Keratinocyte (primary cell): ENCODE measurements at regions not wholly inside any gene's neighbourhood (a gene's known extent, or its start where the extent isn't known, plus 50 kb on each side); places are given as distances from the start of the nearest gene placed in this dataset.

Experiments
- DNase-seq: peaks from one replicate; pipeline ENCODE4 v3.0.0-alpha.2; 2011; ENCODE audit warnings: low read depth, missing footprints, low spot score
- FAIRE-seq: peaks from 2 replicates; lab custom pipeline; 2011; peaks lifted over from hg19 to GRCh38; lab: Jason Lieb, UNC
- H2AFZ ChIP-seq: 2 replicates; pipeline ENCODE4 v1.6.0; 2012; ENCODE audit warnings: low read length, control low read depth, inconsistent platforms; ENCODE audit not compliant: control insufficient read depth
- H3K27ac ChIP-seq: 2 replicates; pipeline ENCODE4 v1.5.1; 2011; ENCODE audit warnings: low read length; ENCODE audit not compliant: control insufficient read depth, insufficient read depth
- H3K27me3 ChIP-seq: 3 replicates; pipeline ENCODE4 v1.6.0; 2011; ENCODE audit warnings: low read length; ENCODE audit not compliant: control insufficient read depth, insufficient read depth; ENCODE audit errors: extremely low read depth
- H3K36me3 ChIP-seq, 2 experiments: 2 replicates in 1 of 2; 3 replicates in 1 of 2; pipeline ENCODE4 v1.5.1; 2011; ENCODE audit warnings: low read length in 2 of 2, mild to moderate bottlenecking in 1 of 2; ENCODE audit not compliant: control insufficient read depth in 2 of 2, insufficient read depth in 2 of 2; ENCODE audit errors: extremely low read depth in 1 of 2
- H3K4me1 ChIP-seq: 3 replicates; pipeline ENCODE4 v1.5.1; 2011; ENCODE audit warnings: low read length; ENCODE audit not compliant: control insufficient read depth, insufficient read depth; ENCODE audit errors: extremely low read depth
- H3K4me2 ChIP-seq: 3 replicates; pipeline ENCODE4 v1.6.0; 2011; ENCODE audit warnings: low read depth, low read length; ENCODE audit not compliant: control insufficient read depth, insufficient read depth; ENCODE audit errors: extremely low read depth
- H3K4me3 ChIP-seq, 3 experiments: fragments of 200-600 bp in 1 of 3; sonication (generic) in 1 of 3; 2 replicates in 2 of 3; 3 replicates in 1 of 3; pipeline ENCODE4 v1.5.1; 2011 to 2016; ENCODE audit warnings: low read length in 3 of 3, mild to moderate bottlenecking in 3 of 3, control low read depth in 2 of 3, inconsistent platforms in 1 of 3, low read depth in 1 of 3, mixed read lengths in 1 of 3, mixed run types in 1 of 3, moderate library complexity in 1 of 3; ENCODE audit not compliant: control insufficient read depth in 2 of 3, insufficient read depth in 2 of 3; ENCODE audit errors: extremely low read depth in 1 of 3
- H3K79me2 ChIP-seq: 2 replicates; pipeline ENCODE4 v1.6.0; 2012; ENCODE audit warnings: low read length; ENCODE audit not compliant: control insufficient read depth, insufficient read depth
- H3K9ac ChIP-seq: 3 replicates; pipeline ENCODE4 v1.6.0; 2011; ENCODE audit warnings: low read length; ENCODE audit not compliant: control insufficient read depth, insufficient read depth; ENCODE audit errors: extremely low read depth
- H3K9me1 ChIP-seq: 3 replicates; pipeline ENCODE4 v1.6.0; 2011; ENCODE audit warnings: low read length; ENCODE audit not compliant: control insufficient read depth, insufficient read depth; ENCODE audit errors: extremely low read depth
- H3K9me3 ChIP-seq: 2 replicates; pipeline ENCODE4 v1.5.1; 2012; ENCODE audit warnings: low read depth, low read length; ENCODE audit not compliant: control insufficient read depth
- H4K20me1 ChIP-seq: 3 replicates; pipeline ENCODE4 v1.6.0; 2011; ENCODE audit warnings: low read length; ENCODE audit not compliant: control insufficient read depth, insufficient read depth; ENCODE audit errors: extremely low read depth
- EZH2 ChIP-seq: IDR thresholded peaks from one replicate; pipeline ENCODE4 v1.6.1; 2012; ENCODE audit warnings: inconsistent platforms, mild to moderate bottlenecking, low read length, moderate library complexity
- dilution Hi-C: fragments of 300-500 bp; cut with MboI; formaldehyde crosslinking; loops from one replicate; pipeline ENCODE4 v1.7.0; 2020; ENCODE audit warnings: low sequenced_read_pairs; ENCODE audit not compliant: extremely low pct_ligation_motif_present
- TF ChIP-seq, protein P1 (sequence below), 3 experiments: IDR thresholded peaks in 1 of 3; conservative IDR thresholded peaks in 1 of 3; optimal IDR thresholded peaks in 1 of 3; 2 replicates in 2 of 3; 3 replicates in 1 of 3; pipeline versions ENCODE3 to v1.5.1; 2011; ENCODE audit warnings: low read length in 3 of 3, mild to moderate bottlenecking in 3 of 3, moderate library complexity in 2 of 3, control low read depth in 1 of 3, inconsistent platforms in 1 of 3; ENCODE audit not compliant: insufficient read depth in 2 of 3; ENCODE audit errors: extremely low read depth in 1 of 3

DNA sequence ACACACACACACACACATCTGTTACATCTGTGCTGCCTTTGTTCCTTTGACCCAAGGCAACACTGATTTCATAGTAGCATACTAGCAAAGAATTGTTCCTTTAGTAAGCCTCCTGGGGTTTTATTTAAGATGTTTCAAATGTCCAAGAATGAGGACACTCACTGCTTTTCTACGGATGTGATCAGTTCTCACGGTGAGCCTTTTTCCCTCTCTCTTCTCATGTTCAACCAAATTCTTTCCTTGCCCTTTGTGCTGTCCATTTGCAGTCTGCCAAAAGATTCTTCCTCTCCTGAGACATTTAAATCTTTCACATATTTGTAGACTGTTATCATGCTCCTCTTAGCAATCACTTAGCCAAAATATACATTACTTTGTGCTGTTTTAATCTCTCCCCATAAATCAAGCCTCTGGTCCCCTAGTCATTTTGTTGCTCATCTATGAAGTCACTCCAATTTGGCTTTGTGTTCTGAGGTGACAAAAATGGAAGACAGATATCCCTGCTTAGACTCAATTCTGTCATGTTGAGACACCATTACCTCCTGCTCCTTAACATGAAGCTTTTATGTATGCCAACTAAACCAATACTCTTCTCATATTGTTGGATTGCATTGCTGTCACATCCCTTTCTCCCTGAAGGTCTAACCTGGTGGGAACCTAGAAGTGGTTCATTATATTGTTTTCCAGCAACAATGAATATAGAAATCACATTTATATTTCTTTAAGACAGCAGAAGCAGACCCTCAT, 1605.3 kb upstream of the ACVR2A start:
- Histone ChIP-seq H3K4me1 (no peaks in the 10 kb centered on the region), H3K9me3 (no peaks in the 10 kb centered on the region), H3K27me3 (no peaks in the 10 kb centered on the region), H3K9ac (no peak overlapping the region), H3K79me2 (no peaks in the 10 kb centered on the region), H4K20me1 (no peaks in the 10 kb centered on the region), H3K36me3 (no peaks in the 10 kb centered on the region), H3K9me1 (no peaks in the 10 kb centered on the region), H3K27ac (no peak overlapping the region), H2AFZ (no peak overlapping the region), H3K4me2 (no peak overlapping the region), H3K4me3 (no peak overlapping the region)
- dilution Hi-C loops = no loop called here
- DNase-seq (no peak), FAIRE-seq (no peak)
- TF ChIP-seq EZH2 = no peak
- TF ChIP-seq, protein P1, sequence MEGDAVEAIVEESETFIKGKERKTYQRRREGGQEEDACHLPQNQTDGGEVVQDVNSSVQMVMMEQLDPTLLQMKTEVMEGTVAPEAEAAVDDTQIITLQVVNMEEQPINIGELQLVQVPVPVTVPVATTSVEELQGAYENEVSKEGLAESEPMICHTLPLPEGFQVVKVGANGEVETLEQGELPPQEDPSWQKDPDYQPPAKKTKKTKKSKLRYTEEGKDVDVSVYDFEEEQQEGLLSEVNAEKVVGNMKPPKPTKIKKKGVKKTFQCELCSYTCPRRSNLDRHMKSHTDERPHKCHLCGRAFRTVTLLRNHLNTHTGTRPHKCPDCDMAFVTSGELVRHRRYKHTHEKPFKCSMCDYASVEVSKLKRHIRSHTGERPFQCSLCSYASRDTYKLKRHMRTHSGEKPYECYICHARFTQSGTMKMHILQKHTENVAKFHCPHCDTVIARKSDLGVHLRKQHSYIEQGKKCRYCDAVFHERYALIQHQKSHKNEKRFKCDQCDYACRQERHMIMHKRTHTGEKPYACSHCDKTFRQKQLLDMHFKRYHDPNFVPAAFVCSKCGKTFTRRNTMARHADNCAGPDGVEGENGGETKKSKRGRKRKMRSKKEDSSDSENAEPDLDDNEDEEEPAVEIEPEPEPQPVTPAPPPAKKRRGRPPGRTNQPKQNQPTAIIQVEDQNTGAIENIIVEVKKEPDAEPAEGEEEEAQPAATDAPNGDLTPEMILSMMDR (optimal IDR thresholded peaks at IDR 0.05 in 1 of 3, IDR thresholded peaks at IDR 0.05 in 1 of 3, conservative IDR thresholded peaks at IDR 0.05 in 1 of 3; ENCODE audit: extremely low read depth in 1 of 3, insufficient read depth in 2 of 3, low read length in 3 of 3) = no peak

DNA sequence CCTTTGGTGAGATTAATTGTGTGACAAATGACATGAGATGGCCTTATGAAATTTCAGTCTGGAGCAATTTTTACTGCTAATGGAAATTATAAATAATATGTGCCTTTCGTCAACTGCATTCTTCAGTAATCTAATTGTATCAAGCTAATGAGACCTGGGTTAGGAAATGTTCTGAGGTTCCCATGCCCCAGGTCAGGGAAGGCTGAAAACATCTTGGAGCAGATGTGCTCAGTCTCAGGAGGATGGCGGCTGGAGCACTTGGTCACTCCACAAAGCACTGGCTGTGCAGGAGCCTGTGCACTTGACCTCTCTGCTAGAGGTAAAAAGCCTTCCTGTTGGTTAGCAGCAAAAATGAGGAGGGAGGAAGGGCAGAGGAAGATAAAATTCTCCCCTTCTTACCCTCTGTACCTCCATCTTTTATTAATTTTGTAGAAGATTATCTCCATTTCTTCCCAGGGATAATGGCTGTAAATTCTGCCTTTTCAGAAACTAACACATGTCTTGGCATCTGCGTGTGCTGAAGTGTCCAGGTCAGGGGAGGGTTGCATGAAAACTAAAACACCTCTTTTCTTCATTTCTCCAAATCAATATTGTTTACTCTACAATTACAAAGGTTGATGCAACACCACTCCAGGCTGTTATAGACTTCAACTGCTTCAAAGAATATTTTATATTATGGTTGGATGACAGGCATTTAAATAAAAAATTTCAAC, 1606.4 kb upstream of the ACVR2A start:
- no peaks in the 10 kb centered on the region for H3K36me3 ChIP-seq
- H3K27me3 ChIP-seq = no peaks in the 10 kb centered on the region
- dilution Hi-C loops = no loop called here
- no peak for TF ChIP-seq EZH2
- TF ChIP-seq, protein P1 (optimal IDR thresholded peaks at IDR 0.05 in 1 of 3, IDR thresholded peaks at IDR 0.05 in 1 of 3, conservative IDR thresholded peaks at IDR 0.05 in 1 of 3; ENCODE audit: extremely low read depth in 1 of 3, insufficient read depth in 2 of 3, low read length in 3 of 3) = no peak
- H4K20me1 ChIP-seq = no peaks in the 10 kb centered on the region
- no peaks in the 10 kb centered on the region for H3K4me1 ChIP-seq
- no peak overlapping the region for H3K4me2 ChIP-seq
- H2AFZ ChIP-seq = no peak overlapping the region
- no peak overlapping the region for H3K4me3 ChIP-seq
- H3K9me1 ChIP-seq = no peaks in the 10 kb centered on the region
- H3K27ac ChIP-seq = no peak overlapping the region
- FAIRE-seq = no peak
- no peak overlapping the region for H3K9ac ChIP-seq
- no peaks in the 10 kb centered on the region for H3K9me3 ChIP-seq
- DNase-seq = no peak
- no peaks in the 10 kb centered on the region for H3K79me2 ChIP-seq
